ENCODE measurements at regions not wholly inside any gene's neighbourhood (a gene's known extent, or its start where the extent isn't known, plus 50 kb on each side); places are given as distances from the start of the nearest gene placed in this dataset.

DNA sequence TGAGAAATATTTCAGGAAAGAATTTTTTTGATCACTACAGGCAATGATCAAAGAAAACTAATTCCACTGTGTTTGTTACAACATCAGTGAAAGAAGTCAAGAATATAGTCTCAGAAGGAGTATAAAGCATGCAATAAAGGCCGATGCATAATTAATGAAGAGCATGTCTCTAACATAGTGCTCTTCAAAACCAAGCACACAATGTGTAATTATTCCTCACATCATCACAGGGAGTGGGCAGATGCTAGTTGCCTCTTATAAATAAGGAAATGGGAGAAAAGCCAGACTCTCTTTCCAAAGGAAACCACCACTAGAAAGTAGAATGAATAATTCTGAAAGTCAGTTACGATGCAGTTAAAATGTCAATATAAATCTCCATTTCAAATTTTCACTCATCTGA, 220.1 kb downstream of the TEX36 start:
- DNase-seq (ENCODE audit: low read depth): no peak
- TF ChIP-seq, protein P1, sequence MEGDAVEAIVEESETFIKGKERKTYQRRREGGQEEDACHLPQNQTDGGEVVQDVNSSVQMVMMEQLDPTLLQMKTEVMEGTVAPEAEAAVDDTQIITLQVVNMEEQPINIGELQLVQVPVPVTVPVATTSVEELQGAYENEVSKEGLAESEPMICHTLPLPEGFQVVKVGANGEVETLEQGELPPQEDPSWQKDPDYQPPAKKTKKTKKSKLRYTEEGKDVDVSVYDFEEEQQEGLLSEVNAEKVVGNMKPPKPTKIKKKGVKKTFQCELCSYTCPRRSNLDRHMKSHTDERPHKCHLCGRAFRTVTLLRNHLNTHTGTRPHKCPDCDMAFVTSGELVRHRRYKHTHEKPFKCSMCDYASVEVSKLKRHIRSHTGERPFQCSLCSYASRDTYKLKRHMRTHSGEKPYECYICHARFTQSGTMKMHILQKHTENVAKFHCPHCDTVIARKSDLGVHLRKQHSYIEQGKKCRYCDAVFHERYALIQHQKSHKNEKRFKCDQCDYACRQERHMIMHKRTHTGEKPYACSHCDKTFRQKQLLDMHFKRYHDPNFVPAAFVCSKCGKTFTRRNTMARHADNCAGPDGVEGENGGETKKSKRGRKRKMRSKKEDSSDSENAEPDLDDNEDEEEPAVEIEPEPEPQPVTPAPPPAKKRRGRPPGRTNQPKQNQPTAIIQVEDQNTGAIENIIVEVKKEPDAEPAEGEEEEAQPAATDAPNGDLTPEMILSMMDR (conservative IDR thresholded peaks at IDR 0.05; ENCODE audit: low read depth, low read length): no peak
- H3K4me3 ChIP-seq (ENCODE audit: low read depth, low read length): no peak overlapping the region

DNA sequence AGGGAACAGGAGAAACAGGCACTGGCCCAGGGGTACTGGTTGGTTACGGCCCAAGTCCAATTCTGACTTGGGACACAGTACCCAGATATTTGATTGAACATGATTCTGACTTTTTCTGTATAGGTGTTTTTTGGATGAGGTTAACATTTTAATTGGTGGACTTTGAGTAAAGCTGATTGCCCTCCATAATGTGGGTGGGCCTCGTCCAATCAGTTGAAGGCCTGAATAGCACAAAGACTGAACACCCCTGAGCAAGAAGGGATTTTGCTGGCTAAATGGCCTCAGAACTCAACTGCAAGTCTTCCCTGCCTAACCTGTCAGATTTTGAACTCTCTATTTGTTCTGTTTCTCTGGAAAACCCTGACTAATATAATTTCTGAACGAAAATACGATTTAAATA, 222.6 kb downstream of the TEX36 start:
- no peak overlapping the region for H3K4me3 ChIP-seq (ENCODE audit: low read depth, low read length)
- DNase-seq (ENCODE audit: low read depth): no peak
- TF ChIP-seq, protein P1 (conservative IDR thresholded peaks at IDR 0.05; ENCODE audit: low read depth, low read length): no peak

DNA sequence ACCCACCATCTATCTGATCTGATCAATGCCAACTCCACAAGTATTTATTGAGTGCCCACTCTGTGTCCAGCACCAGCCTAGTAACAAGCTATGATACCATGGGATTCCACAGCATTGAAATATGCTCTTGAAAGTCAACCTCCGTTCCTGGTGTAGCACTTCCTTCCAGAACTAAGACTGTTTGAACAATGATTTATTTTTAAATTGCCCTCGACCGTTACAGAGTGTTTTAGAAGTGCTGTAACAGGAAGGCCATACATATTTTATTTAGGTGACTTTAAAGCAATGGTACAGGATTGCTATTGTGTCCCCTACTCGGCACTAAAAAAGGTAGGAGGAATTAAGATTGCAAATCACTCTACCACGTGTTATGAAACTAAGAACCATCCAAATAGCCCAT, 225.6 kb downstream of the TEX36 start:
- TF ChIP-seq, protein P1 (conservative IDR thresholded peaks at IDR 0.05; ENCODE audit: low read depth, low read length): no peak
- H3K4me3 ChIP-seq (ENCODE audit: low read depth, low read length): no peak overlapping the region
- DNase-seq (ENCODE audit: low read depth): no peak

DNA sequence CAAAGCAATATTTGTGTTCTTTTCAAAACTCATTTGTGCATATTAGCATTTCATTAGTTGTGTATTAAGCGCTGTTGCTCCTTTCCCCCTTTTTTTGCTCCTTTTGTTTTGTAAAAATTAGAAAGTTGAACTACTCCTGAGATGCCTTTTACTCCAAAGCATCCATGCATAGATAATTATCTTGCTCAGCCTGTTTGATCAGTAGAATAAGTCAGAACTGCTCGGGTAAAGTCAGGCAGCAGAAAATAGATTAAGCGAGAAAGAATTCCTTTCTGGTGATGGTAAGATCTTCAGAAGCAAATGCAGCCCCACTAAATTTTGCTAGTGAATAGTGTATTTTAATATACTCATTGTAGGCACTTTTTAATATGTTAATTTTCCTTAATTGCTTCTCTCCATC, 227.1 kb downstream of the TEX36 start:
- TF ChIP-seq, protein P1 (conservative IDR thresholded peaks at IDR 0.05; ENCODE audit: low read depth, low read length): no peak
- DNase-seq (ENCODE audit: low read depth): no peak
- no peak overlapping the region for H3K4me3 ChIP-seq (ENCODE audit: low read depth, low read length)

DNA sequence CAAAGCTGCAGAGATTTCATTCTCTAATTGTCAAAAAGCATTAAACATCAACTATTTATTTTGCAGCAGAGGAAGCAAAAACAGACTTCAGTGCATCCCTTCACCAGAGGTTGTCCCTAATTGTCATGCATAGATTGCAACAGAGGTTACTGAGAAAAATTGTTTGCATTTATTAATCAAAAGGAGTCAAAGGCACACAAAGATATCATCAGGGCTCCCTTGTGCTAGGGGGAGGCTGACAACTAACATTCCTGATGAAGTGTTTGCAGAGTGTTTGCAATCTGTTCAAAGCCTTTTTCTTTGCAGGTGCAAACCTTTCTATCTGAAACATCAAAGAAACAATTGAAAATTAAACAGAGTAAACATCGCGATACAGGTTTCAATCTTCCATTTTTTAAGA, 227.5 kb downstream of the TEX36 start:
- no peak overlapping the region for H3K4me3 ChIP-seq (ENCODE audit: low read depth, low read length)
- DNase-seq (ENCODE audit: low read depth): no peak
- TF ChIP-seq, protein P1 (conservative IDR thresholded peaks at IDR 0.05; ENCODE audit: low read depth, low read length): no peak

DNA sequence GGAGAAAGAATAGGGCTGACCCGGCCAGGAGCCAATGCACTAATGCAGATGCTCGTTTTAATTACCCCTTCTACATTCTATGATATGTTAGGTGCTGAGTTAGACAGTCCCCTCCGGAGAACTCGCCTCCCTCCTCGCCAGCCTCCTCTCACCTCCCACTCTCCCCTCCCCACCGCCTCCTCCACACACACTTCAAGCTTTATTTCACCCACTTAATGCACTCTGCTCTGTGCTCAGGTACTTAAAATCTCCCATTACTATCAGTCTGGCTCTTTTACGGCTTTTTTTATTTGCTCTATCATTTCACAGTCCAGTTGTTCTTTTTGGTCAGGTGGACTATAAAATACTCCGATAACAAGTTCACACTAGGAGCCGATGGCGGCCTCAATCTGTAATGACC, 231.6 kb downstream of the TEX36 start:
- no peak overlapping the region for H3K4me3 ChIP-seq (ENCODE audit: low read depth, low read length)
- TF ChIP-seq, protein P1 (conservative IDR thresholded peaks at IDR 0.05; ENCODE audit: low read depth, low read length): no peak

DNA sequence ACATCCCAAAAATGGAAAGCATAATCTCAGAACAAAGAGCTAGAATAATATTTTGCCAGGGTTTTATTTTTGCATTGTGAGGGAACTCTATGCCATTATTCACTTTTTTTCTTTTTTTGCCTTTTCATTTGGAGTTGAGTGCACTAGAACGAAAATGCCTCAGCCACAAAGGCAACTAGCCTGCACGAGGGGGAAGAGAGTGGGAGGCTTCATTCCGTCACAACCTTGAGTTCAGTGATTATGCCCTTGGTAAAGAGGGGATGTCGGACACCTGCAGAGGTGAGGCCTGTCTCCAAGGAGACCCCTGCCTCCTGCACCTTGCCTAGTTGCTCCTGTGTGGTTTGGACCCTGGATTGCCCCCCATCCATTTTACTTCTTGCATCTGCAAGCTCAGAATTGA, 232.7 kb downstream of the TEX36 start:
- no peak overlapping the region for H3K4me3 ChIP-seq (ENCODE audit: low read depth, low read length)
- TF ChIP-seq, protein P1 (conservative IDR thresholded peaks at IDR 0.05; ENCODE audit: low read depth, low read length): no peak
- no peak for DNase-seq (ENCODE audit: low read depth)

More for the DNA sequence above, 231.6 kb downstream of the TEX36 start:
- no peak for DNase-seq (ENCODE audit: low read depth)
